Memory B cell (primary cell): ENCODE measurements at regions not wholly inside any gene's neighbourhood (a gene's known extent, or its start where the extent isn't known, plus 50 kb on each side); places are given as distances from the start of the nearest gene placed in this dataset.

ENCODE experiments used
- ATAC-seq: fragments of 150-1000 bp; cut with Tn5 transposase; 2 replicates; pipeline ENCODE4 v1.10.0; 2021; ENCODE audit warnings: low read depth, mild to moderate bottlenecking, moderate library complexity
- DNase-seq, 2 donors: peaks; one replicate each; pipeline ENCODE4 v3.0.0; 2022; ENCODE audit warnings: low spot score in 2 of 2
- H3K27ac Mint-ChIP-seq: one replicate; pipeline ENCODE4 v1.8.0; 2022; ENCODE audit warnings: mild to moderate bottlenecking, moderate library complexity, mixed read lengths
- H3K27me3 Mint-ChIP-seq: one replicate; pipeline ENCODE4 v1.8.0; 2022; ENCODE audit warnings: mixed read lengths
- H3K36me3 Mint-ChIP-seq: one replicate; pipeline ENCODE4 v1.8.0; 2022; ENCODE audit warnings: mild to moderate bottlenecking, mixed read lengths
- H3K4me1 Mint-ChIP-seq: one replicate; pipeline ENCODE4 v1.8.0; 2022; ENCODE audit warnings: mixed read lengths
- H3K4me3 Mint-ChIP-seq: one replicate; pipeline ENCODE4 v1.8.0; 2022; ENCODE audit warnings: mild to moderate bottlenecking, moderate library complexity, mixed read lengths
- H3K9me3 Mint-ChIP-seq: one replicate; pipeline ENCODE4 v1.8.0; 2022; ENCODE audit warnings: mixed read lengths

DNA sequence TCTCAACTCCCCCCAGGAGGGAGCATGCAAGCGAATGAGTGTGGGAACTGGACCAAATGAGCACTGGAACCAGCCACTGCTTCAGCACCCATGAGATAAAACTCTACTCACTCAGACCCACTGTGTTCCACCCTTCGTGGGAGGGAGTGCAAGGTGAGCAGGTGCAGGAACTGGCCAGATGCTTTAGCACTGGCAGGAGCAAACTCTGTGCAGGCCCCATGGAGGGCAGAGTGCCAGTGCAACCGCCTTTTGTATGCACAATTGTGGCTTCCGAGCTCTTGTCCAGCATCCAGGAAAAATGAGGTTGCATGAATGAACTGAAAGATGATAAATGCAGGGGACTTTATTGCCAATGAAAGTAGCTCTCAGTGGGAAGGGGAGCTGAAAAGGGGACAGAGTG, 67.4 kb upstream of the CCDC112 start:
- ATAC-seq (no peak), DNase-seq (no peak)
- Mint-ChIP-seq H3K4me1 (no peaks in the 10 kb centered on the region), H3K9me3 (no peaks in the 10 kb centered on the region), H3K36me3 (no peaks in the 10 kb centered on the region), H3K4me3 (no peak overlapping the region), H3K27me3 (no peaks in the 10 kb centered on the region), H3K27ac (no peak overlapping the region)

DNA sequence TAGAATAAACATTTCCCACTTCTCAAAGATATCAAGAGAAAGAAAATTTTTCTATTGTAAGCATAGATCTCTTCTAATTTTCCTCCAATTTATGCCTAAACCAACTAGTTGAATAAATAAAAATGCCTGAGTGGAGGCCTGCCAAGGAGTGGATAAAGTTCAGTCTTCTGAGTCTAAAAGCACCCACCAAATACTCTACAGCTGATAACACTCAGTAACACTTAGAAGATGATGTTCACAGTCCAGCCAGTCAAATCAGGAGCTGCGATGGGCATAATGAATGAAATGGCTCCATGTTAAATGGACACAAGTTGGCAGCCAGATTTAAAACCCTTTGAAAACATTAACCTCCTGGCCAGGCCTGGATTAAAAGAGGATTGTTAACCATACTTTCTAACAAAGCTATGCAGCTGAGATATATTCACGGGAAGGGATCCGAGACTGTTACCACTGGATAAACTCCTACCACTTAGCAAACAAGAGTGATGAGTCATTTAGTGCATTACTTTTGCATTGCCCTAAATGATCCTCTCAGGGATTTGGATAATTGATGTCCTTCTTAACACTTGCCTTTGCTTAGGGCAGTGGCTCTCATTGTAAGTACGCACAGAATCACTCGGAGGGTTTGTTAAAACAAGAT, 63.7 kb upstream of the CCDC112 start:
- H3K27ac Mint-ChIP-seq, result no peak overlapping the region
- no peak for DNase-seq

DNA sequence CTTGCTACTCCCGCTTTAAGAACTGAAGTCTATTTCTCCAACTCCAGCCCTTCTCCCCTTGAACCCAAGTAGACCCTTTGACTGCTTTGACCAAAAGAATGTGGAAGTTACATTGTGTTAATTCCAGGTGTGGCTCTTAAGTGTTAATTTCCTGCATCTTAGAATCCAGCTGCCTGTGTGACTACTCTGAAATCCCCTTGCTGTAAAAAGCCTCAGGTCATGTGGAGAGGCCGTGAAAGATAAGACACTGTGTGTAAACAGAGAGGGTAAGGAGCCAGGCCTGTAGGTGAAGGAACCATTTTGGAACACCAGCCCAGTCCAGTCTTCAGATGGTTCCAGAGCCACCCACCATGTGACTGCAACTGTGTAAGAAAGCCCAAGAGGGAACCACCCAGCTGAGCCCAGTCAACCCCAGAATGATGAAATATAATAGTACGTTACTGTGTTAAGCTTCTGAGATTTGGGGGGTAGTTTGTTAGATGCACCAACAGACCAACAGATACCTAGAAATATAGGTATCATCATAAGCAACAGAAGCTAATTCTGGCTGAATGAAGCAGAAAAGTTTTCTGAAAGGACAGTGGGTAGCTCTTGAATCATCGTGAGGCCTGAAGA, 59.4 kb upstream of the CCDC112 start:
- ATAC-seq (no peak), DNase-seq (no peak)
- H3K27ac Mint-ChIP-seq, result no peak overlapping the region
- H3K36me3 Mint-ChIP-seq, result no peaks in the 10 kb centered on the region
- H3K9me3 Mint-ChIP-seq, result no peaks in the 10 kb centered on the region
- no peak overlapping the region for H3K4me3 Mint-ChIP-seq
- no peaks in the 10 kb centered on the region for H3K4me1 Mint-ChIP-seq
- H3K27me3 Mint-ChIP-seq, result no peaks in the 10 kb centered on the region

More for the DNA sequence above, 63.7 kb upstream of the CCDC112 start:
- no peak overlapping the region for H3K4me3 Mint-ChIP-seq
- ATAC-seq, result no peak
- H3K36me3 Mint-ChIP-seq, result no peaks in the 10 kb centered on the region
- H3K9me3 Mint-ChIP-seq, result no peaks in the 10 kb centered on the region
- no peaks in the 10 kb centered on the region for H3K27me3 Mint-ChIP-seq
- no peaks in the 10 kb centered on the region for H3K4me1 Mint-ChIP-seq

DNA sequence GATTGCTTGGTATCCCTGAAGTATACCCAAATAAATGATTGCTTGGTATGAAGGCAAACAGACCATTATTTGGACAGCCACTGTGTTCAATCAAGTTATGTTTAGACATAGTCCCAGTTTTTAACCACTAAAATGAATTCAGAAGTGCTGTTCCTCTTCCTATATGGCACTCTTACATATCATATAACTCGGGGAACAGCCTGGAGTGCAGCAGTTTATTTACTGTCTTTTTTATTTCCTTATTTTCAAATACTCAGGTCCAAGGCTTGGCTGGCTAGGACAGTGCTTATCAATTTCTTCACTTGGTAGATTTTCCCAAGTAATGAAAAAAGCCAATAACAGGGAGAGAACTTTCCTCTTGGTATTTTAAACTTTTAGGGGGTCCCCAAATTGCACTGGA, 58.6 kb upstream of the CCDC112 start:
- Mint-ChIP-seq H3K4me1 (no peaks in the 10 kb centered on the region), H3K36me3 (no peaks in the 10 kb centered on the region), H3K27ac (no peak overlapping the region), H3K27me3 (peaks cover 2% of the 10 kb centered on the region), H3K4me3 (no peak overlapping the region), H3K9me3 (no peaks in the 10 kb centered on the region)
- ATAC-seq (no peak), DNase-seq (no peak)

DNA sequence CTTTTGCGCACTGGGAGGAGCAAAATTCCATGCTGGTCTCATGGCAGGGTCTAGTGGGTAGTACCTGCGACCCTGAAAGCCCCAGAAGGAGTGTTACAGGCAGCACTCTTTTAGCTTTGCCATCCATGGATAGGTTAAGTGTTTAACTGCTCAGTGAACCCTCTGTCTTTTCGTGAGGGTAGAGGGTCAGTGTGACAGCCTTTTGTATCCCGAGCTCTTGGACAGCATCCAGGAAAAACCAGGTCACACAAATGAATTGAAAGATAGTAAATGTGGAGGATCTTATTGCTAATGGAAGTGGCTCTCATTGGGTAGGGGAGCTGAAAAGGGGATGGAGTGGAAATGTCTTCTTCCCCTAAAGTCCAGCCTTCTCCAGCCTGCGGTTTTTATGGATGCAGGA, 57.8 kb upstream of the CCDC112 start:
- Mint-ChIP-seq H3K27me3 (peaks cover 2% of the 10 kb centered on the region), H3K27ac (no peak overlapping the region), H3K9me3 (no peaks in the 10 kb centered on the region), H3K36me3 (no peaks in the 10 kb centered on the region), H3K4me1 (no peaks in the 10 kb centered on the region), H3K4me3 (no peak overlapping the region)
- ATAC-seq (no peak), DNase-seq (no peak)

DNA sequence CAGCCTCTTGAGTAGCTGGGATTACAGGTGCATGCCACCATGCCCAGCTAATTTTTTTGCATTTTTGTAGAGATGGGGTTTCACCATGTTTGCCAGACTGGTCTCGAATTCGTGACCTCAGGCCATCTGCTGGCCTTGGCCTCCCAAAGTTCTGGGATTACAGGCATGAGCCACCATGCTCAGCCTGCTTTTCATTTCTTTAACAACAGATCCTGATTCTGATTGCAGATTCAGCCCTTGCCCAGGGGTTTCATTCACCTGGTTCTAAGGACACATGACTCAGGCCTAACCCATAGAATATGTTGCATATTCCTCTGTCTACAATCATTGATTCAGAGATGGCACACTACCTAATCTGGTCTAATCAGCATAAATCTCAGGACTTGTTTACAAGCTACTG, 56.1 kb upstream of the CCDC112 start:
- H3K27me3 Mint-ChIP-seq, result peaks cover 2% of the 10 kb centered on the region
- no peak for DNase-seq
- H3K9me3 Mint-ChIP-seq, result no peaks in the 10 kb centered on the region
- ATAC-seq, result no peak
- no peaks in the 10 kb centered on the region for H3K36me3 Mint-ChIP-seq
- H3K4me1 Mint-ChIP-seq, result no peaks in the 10 kb centered on the region
- H3K27ac Mint-ChIP-seq, result no peak overlapping the region
- H3K4me3 Mint-ChIP-seq, result no peak overlapping the region

DNA sequence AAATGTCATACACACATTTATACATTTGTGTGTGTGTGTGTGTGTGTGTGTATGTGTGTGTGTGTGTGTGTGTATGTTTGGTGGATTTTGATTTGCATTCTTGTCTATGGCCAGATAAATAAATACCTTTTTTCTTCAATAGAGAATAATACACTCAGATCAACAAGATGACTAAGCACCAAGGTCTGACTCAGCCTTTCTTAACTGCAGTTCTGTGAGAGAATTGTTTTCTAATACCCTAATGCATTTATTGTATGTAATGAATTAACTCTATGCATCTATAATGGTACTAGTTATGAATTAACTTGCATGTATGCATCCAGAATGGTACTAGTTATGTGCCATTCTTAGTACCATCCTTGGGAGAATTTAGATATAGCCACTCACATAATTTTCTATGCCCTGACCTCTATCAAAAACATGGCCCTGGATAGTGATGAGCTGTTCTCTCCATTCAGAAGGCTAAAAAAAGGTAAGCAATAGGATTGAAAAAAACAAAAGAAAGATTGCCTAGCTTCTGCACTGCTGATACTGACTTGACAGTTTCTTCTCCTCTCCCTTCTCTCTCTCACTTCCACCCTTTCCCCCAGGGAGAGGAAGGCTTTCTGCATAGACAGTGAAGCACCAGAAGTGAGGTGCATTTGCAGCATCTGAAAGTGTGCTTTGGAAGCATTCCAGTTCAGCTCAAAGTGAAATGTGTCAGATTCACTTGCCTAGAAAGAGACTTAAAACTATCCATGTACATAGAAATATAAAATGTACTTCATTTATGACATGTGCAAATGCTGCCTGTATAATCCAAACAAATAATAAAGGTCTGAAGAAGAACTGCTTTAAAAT, 55.1 kb upstream of the CCDC112 start:
- Mint-ChIP-seq H3K4me1 (no peaks in the 10 kb centered on the region), H3K9me3 (no peaks in the 10 kb centered on the region), H3K36me3 (no peaks in the 10 kb centered on the region), H3K27me3 (peaks cover 2% of the 10 kb centered on the region), H3K27ac (no peak overlapping the region), H3K4me3 (no peak overlapping the region)
- ATAC-seq (no peak), DNase-seq (no peak)

DNA sequence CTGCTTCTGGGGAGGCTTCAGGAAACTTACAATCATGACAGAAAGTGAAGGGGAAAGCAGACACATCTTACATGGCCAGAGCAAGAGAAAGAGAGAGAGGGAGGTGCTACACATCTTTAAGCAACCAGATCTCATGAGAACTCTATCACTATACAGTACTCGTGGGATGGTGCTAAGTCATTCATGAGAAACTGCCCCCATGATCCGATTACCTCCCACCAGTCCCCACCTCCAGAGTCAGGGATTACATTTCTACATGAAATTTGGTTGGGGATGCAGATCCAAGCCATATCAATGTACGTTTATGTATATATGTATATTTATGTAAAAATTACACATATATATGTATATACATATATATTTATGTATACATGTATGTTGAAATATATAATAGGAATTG, 54.4 kb upstream of the CCDC112 start:
- H3K4me3 Mint-ChIP-seq, result no peak overlapping the region
- no peaks in the 10 kb centered on the region for H3K36me3 Mint-ChIP-seq
- H3K27me3 Mint-ChIP-seq, result peaks cover 3% of the 10 kb centered on the region
- H3K27ac Mint-ChIP-seq, result no peak overlapping the region
- DNase-seq (no peak), ATAC-seq (no peak)
- H3K4me1 Mint-ChIP-seq, result no peaks in the 10 kb centered on the region
- H3K9me3 Mint-ChIP-seq, result no peaks in the 10 kb centered on the region

DNA sequence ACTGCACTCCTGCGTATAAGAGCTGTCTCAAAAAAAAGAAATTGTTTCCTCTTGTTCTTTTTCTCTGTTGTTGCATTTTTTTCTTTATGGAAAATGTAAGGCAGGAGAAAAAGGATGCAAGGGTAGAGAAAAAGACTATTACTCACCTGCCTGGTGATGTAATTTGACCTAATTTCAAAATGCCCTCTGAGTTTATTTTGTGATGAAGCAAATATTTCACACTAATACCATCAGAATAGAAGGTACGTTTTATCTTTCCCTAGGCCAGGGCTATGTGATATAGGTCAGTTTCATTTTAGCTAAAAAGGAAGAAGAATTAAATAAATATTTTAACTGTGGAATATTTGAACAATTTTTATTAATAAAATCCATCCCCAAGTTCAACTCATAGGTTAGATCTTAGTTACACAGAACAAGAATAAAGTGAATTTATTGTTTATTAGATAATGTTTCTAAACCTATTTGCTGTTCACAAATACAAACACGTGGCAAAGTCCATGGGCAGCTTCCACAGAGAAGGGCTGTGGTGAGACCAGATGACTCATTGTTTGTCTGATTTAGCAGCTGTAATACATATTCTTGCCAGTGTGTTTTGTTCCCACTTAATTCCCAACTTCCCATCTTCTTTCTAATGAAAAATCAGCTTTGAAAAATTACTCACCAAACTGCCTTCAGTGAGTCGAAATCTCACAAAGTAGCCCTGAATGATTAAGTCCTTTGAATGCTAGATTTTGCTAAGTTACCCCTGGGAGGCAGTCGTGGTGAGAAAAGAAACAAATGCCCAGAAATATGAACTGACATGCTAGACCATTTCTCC, 52.8 kb upstream of the CCDC112 start:
- DNase-seq (no peak), ATAC-seq (no peak)
- H3K9me3 Mint-ChIP-seq, result peaks cover 3% of the 10 kb centered on the region
- no peaks in the 10 kb centered on the region for H3K4me1 Mint-ChIP-seq
- H3K27ac Mint-ChIP-seq, result no peak overlapping the region
- H3K36me3 Mint-ChIP-seq, result peaks cover 2% of the 10 kb centered on the region
- no peak overlapping the region for H3K4me3 Mint-ChIP-seq
- H3K27me3 Mint-ChIP-seq, result peaks cover 3% of the 10 kb centered on the region

DNA sequence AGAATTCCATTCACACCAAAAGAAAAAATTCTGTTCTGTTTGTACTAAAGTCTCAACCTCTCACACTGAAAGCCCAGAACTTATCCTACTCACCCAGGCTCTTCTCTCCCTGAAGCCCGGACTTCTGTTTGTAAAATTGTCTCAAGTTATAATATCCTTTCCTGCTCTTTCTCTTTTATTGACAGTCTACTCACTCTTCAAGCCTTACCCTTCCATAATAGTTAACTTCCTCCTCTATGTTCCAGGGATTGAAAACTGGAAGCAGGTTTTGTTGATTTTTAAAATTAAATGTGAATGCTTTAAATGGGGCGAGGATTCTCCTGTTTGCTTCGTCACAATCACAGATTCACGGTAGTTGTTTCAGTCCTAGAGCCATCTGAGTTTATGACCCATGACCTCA, 51.7 kb upstream of the CCDC112 start:
- ATAC-seq (no peak), DNase-seq (no peak)
- H3K27ac Mint-ChIP-seq, result no peak overlapping the region
- peaks cover 3% of the 10 kb centered on the region for H3K9me3 Mint-ChIP-seq
- H3K36me3 Mint-ChIP-seq, result peaks cover 2% of the 10 kb centered on the region
- H3K27me3 Mint-ChIP-seq, result peaks cover 3% of the 10 kb centered on the region
- no peaks in the 10 kb centered on the region for H3K4me1 Mint-ChIP-seq
- H3K4me3 Mint-ChIP-seq, result no peak overlapping the region
